DOHH2 (cell line): ENCODE measurements at regions not wholly inside any gene's neighbourhood (a gene's known extent, or its start where the extent isn't known, plus 50 kb on each side); places are given as distances from the start of the nearest gene placed in this dataset.
"Not testable (repeated sequence)": the region's sequence is repeated elsewhere in the genome, so short reads cannot be mapped to it uniquely, and the experiment has no call there.

Source experiments
- CTCF ChIP-seq: fragments of 200-600 bp; sonication (generic); IDR thresholded peaks from one replicate; pipeline ENCODE4 v1.5.1; 2014; ENCODE audit warnings: antibody characterized with exemption, mild to moderate bottlenecking, low read depth, low read length; ENCODE audit not compliant: poor library complexity, severe bottlenecking
- EZH2phosphoT487 ChIP-seq: fragments of 200-600 bp; sonication (generic); IDR thresholded peaks from 2 replicates; pipeline ENCODE4 v1.6.1; 2017; ENCODE audit warnings: borderline replicate concordance, mild to moderate bottlenecking, antibody characterized with exemption, low read length, moderate library complexity, mixed read lengths

GRCh38 chr21:6090286-6090908 is 4431.0 kb upstream of the TPTE start:
- TF ChIP-seq CTCF, EZH2phosphoT487: not testable (repeated sequence)
